Calu3 (cell line): ENCODE measurements at regions not wholly inside any gene's neighbourhood (a gene's known extent, or its start where the extent isn't known, plus 50 kb on each side); places are given as distances from the start of the nearest gene placed in this dataset.
"Not testable (repeated sequence)": the region's sequence is repeated elsewhere in the genome, so short reads cannot be mapped to it uniquely, and the experiment has no call there.

Source experiments
- BruUV-seq: library from RNA; stranded (reverse); fragments of 400-500 nt; replicated peaks from 2 replicates; lab custom pipeline; 2021; lab: Mats Ljungman, UMichigan
- CTCF ChIA-PET: fragments of 300-600 bp; sonication (Branson Sonifier 250); formaldehyde crosslinking; loops from one replicate; lab custom pipeline; 2022; ENCODE audit warnings: antibody characterized with exemption; lab: Charles Lee
- DNase-seq: peaks from one replicate; pipeline ENCODE4 v3.0.0; 2022
- H3K27ac Mint-ChIP-seq: one replicate; pipeline ENCODE4 v1.8.0; 2022; ENCODE audit warnings: mixed read lengths; ENCODE audit not compliant: unreplicated experiment
- H3K27me3 Mint-ChIP-seq: one replicate; pipeline ENCODE4 v1.8.0; 2022; ENCODE audit warnings: mixed read lengths; ENCODE audit not compliant: unreplicated experiment
- H3K36me3 Mint-ChIP-seq: one replicate; pipeline ENCODE4 v1.8.0; 2022; ENCODE audit warnings: mild to moderate bottlenecking, moderate library complexity, mixed read lengths; ENCODE audit not compliant: insufficient read depth, unreplicated experiment
- H3K4me1 Mint-ChIP-seq: one replicate; pipeline ENCODE4 v1.8.0; 2022; ENCODE audit warnings: mild to moderate bottlenecking, low read depth, mixed read lengths; ENCODE audit not compliant: unreplicated experiment
- H3K4me3 Mint-ChIP-seq: one replicate; pipeline ENCODE4 v1.8.0; 2022; ENCODE audit warnings: mild to moderate bottlenecking, low read depth, moderate library complexity, mixed read lengths; ENCODE audit not compliant: unreplicated experiment
- H3K9me3 Mint-ChIP-seq: one replicate; pipeline ENCODE4 v1.8.0; 2022; ENCODE audit warnings: low read depth, mixed read lengths; ENCODE audit not compliant: unreplicated experiment
- intact Hi-C: fragments of 100-400 bp; cut with micrococcal nuclease; formaldehyde crosslinking; loops from one replicate; pipeline ENCODE4 v1.10.0; 2022; ENCODE audit not compliant: unreplicated experiment

DNA sequence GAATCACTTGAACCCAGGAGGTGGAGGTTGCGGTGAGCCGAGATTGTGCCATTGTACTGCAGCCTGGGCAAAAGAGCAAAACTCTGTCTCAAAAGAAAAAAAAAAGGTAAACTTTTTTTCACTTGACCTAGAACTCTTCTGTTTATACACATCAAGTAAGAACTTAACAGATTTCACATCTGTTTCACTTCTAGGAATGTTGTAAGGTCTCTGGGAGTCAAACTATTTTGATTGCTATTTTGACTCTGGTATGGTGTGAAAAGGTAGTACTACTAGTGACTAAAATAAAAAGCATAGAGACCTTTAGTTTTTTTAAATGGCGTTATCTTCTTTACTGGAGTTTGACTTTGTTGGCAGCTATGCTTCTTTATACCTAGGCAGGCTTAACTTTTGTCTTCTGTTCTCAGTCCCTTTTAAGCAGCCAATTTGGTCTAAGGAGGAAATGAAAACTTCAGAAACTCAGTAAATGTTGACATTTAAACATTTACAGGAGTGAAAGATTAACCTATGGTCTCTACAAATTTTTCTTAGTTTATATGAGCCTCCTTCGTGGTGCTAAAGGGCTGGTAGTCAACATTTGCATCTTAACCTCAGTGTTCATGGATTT is 84.7 kb downstream of the METTL2B start:
- DNase-seq, H3K27me3 Mint-ChIP-seq, intact Hi-C loops, H3K4me1 Mint-ChIP-seq, BruUV-seq, H3K36me3 Mint-ChIP-seq, H3K9me3 Mint-ChIP-seq, H3K27ac Mint-ChIP-seq, H3K4me3 Mint-ChIP-seq, CTCF ChIA-PET: not testable (repeated sequence)

GRCh38 chr7:128562795-128563194 is 86.2 kb downstream of the METTL2B start:
- H3K4me1 Mint-ChIP-seq, H3K36me3 Mint-ChIP-seq, H3K4me3 Mint-ChIP-seq, intact Hi-C loops, BruUV-seq, H3K27ac Mint-ChIP-seq, H3K9me3 Mint-ChIP-seq, DNase-seq, H3K27me3 Mint-ChIP-seq, CTCF ChIA-PET: not testable (repeated sequence)

DNA sequence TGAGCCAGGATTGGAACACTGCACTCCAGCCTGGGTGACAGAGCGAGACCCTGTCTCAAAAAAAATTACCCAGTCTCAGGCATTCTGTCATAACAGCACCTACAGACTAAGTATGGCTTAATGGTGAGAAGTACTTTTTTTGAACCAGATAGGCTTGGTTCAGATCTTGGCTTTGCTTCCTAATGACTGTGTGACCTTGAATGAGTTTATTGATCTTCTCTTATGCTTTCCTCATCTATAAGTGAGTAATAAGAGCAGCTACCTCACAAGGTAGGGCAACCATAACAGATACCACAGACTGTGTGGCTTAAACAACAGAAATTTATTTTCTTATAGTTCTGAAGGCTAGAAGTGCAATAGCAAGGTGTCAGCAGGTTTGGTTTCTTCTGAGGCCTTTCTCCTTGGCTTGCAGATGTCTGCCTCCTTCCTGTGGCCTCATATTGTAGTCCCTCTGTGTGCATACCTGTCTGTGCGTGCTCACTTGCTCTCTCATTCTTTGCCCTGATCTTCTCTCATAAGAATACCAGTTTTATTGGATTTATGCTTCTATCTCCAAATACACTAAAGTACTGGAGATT is 87.7 kb downstream of the METTL2B start:
- intact Hi-C loops, H3K36me3 Mint-ChIP-seq, H3K4me3 Mint-ChIP-seq, H3K4me1 Mint-ChIP-seq, H3K27me3 Mint-ChIP-seq, H3K9me3 Mint-ChIP-seq, CTCF ChIA-PET, DNase-seq, H3K27ac Mint-ChIP-seq, BruUV-seq: not testable (repeated sequence)

DNA sequence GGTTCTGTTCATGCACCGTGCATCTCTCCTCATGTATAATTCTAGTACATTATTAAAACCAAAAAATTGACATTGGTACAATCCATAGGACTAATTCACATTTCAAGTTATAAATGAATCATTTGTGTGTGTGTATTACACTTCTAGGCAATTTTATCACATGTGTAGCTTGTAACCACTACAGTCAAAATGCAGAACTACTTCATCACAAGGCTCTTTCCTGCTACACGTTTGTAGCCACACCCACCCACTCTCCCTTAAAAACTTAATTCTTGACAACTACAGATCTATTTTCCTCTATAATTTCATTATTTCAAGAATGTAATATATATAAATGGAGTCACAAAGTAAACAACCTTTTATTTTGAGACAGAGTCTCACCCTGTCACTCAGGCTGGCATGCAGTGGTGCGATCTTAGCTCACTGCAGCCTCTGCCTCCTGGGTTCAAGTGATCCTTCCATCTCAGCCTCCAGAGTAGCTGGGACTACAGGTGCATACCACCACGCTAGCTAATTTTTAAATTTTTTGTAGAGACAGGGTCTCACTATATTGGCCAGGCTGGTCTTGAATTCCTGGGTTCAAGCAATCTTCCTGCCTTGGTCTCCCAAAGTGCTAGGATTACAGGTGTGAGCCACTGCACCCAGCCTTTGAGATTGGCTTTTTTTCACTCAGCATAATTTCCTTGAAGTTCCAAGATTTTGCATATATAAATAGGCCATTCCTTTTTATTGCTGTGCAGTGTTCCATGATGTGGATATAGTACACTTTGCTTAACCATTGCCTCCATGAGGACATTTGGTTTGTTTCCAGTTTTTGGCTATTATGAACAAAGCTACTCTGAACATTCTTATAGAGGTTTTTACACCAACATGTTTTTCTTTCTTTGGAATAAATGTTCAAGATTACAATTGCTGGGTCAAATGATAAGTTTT is 88.7 kb downstream of the METTL2B start:
- CTCF ChIA-PET, H3K4me3 Mint-ChIP-seq, H3K27me3 Mint-ChIP-seq, BruUV-seq, H3K4me1 Mint-ChIP-seq, H3K27ac Mint-ChIP-seq, intact Hi-C loops, DNase-seq, H3K36me3 Mint-ChIP-seq, H3K9me3 Mint-ChIP-seq: not testable (repeated sequence)

- H3K9me3 Mint-ChIP-seq, CTCF ChIA-PET, H3K27me3 Mint-ChIP-seq, DNase-seq, H3K4me1 Mint-ChIP-seq, BruUV-seq, intact Hi-C loops, H3K27ac Mint-ChIP-seq, H3K4me3 Mint-ChIP-seq, H3K36me3 Mint-ChIP-seq: not testable (repeated sequence)
Observed at GRCh38 chr7:128575277-128575676, 96.8 kb upstream of the GARIN1A start.

DNA sequence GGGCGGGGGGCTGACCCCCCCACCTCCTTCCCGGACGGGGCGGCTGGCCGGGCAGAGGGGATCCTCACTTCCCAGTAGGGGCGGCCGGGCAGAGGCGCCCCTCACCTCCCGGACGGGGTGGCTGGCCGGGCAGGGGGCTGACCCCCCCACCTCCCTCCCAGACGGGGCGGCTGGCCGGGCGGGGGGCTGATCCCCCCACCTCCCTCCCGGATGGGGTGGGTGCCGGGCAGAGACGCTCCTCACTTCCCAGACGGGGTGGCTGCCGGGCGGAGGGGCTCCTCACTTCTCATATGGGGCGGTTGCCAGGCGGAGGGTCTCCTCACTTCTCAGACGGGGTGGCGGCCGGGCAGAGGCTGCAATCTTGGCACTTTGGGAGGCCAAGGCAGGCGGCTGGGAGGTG is 95.1 kb upstream of the GARIN1A start:
- H3K4me1 Mint-ChIP-seq, H3K27ac Mint-ChIP-seq, BruUV-seq, intact Hi-C loops, CTCF ChIA-PET, H3K4me3 Mint-ChIP-seq, H3K36me3 Mint-ChIP-seq, DNase-seq, H3K27me3 Mint-ChIP-seq, H3K9me3 Mint-ChIP-seq: not testable (repeated sequence)

DNA sequence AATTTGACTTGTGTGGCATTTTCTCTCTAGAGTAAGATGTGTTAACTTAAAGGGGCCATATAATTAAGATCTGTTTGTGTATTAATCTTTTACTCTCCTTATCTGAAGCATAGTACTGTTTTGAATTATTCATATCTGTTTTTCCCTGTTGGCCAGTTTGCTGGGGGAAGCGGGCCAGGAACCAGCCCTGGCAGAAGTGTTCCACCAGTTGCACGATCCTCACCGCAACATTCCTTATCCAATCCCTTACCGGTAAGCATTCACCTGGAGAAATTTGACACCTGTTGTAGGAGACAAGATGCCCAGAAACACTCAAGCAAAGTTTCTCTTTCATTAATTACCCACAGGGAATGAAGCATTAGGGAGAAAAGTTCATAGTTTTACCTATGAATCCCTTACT is 92.2 kb upstream of the GARIN1A start:
- H3K9me3 Mint-ChIP-seq, DNase-seq, H3K36me3 Mint-ChIP-seq, H3K4me1 Mint-ChIP-seq, H3K27me3 Mint-ChIP-seq, CTCF ChIA-PET, H3K27ac Mint-ChIP-seq, intact Hi-C loops, BruUV-seq, H3K4me3 Mint-ChIP-seq: not testable (repeated sequence)

DNA sequence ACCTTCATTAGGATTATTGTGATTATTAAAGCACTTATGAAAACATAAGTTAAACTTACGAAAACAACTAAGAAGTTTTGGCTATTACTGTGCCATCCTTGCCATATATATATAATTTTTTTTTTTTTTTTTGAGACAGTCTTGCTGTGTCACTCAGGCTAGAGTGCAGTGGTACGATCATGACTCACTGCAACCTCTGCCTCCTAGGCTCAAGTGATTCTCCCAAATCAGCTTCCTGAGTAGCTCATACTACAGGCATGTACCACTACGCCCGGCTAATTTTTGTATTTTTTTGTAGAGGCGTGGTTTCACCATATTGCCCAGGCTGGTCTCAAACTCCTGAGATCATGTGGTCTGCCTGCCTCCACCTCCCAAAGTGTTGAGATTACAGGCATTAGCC is 91.0 kb upstream of the GARIN1A start:
- CTCF ChIA-PET, BruUV-seq, intact Hi-C loops, H3K9me3 Mint-ChIP-seq, H3K27ac Mint-ChIP-seq, H3K4me3 Mint-ChIP-seq, DNase-seq, H3K27me3 Mint-ChIP-seq, H3K4me1 Mint-ChIP-seq, H3K36me3 Mint-ChIP-seq: not testable (repeated sequence)

GRCh38 chr7:128581825-128582561 is 90.1 kb upstream of the GARIN1A start:
- H3K36me3 Mint-ChIP-seq, BruUV-seq, H3K4me1 Mint-ChIP-seq, DNase-seq, H3K27ac Mint-ChIP-seq, H3K9me3 Mint-ChIP-seq, H3K27me3 Mint-ChIP-seq, CTCF ChIA-PET, intact Hi-C loops, H3K4me3 Mint-ChIP-seq: not testable (repeated sequence)
